ENCODE measurements at regions not wholly inside any gene's neighbourhood (a gene's known extent, or its start where the extent isn't known, plus 50 kb on each side); places are given as distances from the start of the nearest gene placed in this dataset.

- no peak for DNase-seq
Observed at GRCh38 chr2:104787298-104788065, 66.4 kb upstream of the POU3F3 start.

- no peak for DNase-seq
Observed at GRCh38 chr2:104788742-104789455, 65.0 kb upstream of the POU3F3 start.

DNA sequence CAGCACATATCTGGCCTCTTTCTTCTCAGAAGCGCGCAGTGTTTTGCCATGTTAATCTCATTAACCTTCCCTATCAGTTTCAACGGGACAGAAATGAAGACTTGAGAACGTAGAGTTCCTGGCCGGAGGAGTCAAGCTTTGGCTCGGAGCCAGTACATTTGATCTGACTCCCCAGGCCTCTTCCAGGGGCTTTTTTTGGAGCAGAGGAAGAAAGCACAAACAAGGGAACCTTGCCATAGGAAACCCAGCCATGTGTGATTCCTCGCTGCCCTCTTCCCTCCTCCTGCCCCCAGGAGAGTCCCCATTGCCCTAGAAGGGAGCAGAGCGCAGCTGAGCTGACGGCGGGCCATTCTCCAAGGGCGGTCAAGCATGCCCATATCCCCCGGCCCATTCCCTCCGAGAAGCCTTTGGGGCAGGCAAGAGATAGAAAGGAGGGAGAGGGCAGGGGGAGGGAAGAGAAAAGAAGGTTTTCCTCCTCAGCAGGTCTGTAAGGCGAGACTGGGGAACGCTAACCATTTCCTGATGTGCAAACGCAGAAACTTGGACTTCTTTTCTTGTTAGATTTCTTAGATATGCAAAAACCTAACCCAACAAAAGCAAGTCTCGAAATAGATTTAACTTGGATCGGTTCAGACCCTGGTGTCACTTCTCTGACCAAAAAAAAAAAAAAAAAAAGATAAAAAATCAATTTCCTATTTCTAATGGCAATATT, 63.7 kb upstream of the POU3F3 start:
- no peak for DNase-seq

- DNase-seq = no peak
Observed at GRCh38 chr2:104790901-104791495, 62.9 kb upstream of the POU3F3 start.

- no peak for DNase-seq
Observed at GRCh38 chr2:104793966-104794365, 59.9 kb upstream of the POU3F3 start.

- no peak for DNase-seq
Observed at GRCh38 chr2:104794441-104794840, 59.5 kb upstream of the POU3F3 start.

Data from hematopoietic multipotent progenitor cell treated with erythropoietin and hydrocortisone succinate and interleukin-3 and kit ligand, for 4 days (in vitro differentiated cells).